Esophagus mucosa (tissue), 1 donor: ENCODE measurements at regions not wholly inside any gene's neighbourhood (a gene's known extent, or its start where the extent isn't known, plus 50 kb on each side); places are given as distances from the start of the nearest gene placed in this dataset.

ENCODE experiments used
- ATAC-seq: fragments of 200-7000 bp; cut with Tn5 transposase; one replicate; pipeline ENCODE4 v1.9.1; 2020
- donor health status: DM: yes; HTN: yes; CAD: no.

- no peak for ATAC-seq
Measured at GRCh38 chr2:145729481-145729880, 1209.6 kb upstream of the ZEB2 start.

GRCh38 chr2:145728511-145728910, 1208.6 kb upstream of the ZEB2 start:
- ATAC-seq = no peak

- ATAC-seq = no peak
Measured at GRCh38 chr2:145725876-145726275, 1206.0 kb upstream of the ZEB2 start.

- no peak for ATAC-seq
Measured at GRCh38 chr2:145724311-145724898, 1204.5 kb upstream of the ZEB2 start.

GRCh38 chr2:145723872-145724271, 1204.0 kb upstream of the ZEB2 start:
- no peak for ATAC-seq

- ATAC-seq = no peak
Measured at GRCh38 chr2:145721681-145722080, 1201.8 kb upstream of the ZEB2 start.

- ATAC-seq = no peak
Measured at GRCh38 chr2:145715601-145716000, 1195.7 kb upstream of the ZEB2 start.

GRCh38 chr2:145710303-145710702, 1190.4 kb upstream of the ZEB2 start:
- no peak for ATAC-seq

- no peak for ATAC-seq
Measured at GRCh38 chr2:145702305-145702704, 1182.4 kb upstream of the ZEB2 start.

- ATAC-seq = peak; percentile 76
Measured at GRCh38 chr2:145692971-145693478, 1173.1 kb upstream of the ZEB2 start.

GRCh38 chr2:145691659-145692058, 1171.7 kb upstream of the ZEB2 start:
- no peak for ATAC-seq

GRCh38 chr2:145690183-145690778, 1170.4 kb upstream of the ZEB2 start:
- ATAC-seq = no peak

GRCh38 chr2:145689277-145689676, 1169.4 kb upstream of the ZEB2 start:
- no peak for ATAC-seq

- no peak for ATAC-seq
Measured at GRCh38 chr2:145688156-145688555, 1168.2 kb upstream of the ZEB2 start.

GRCh38 chr2:145687442-145688134, 1167.7 kb upstream of the ZEB2 start:
- no peak for ATAC-seq

- ATAC-seq = peak; percentile 83
Measured at GRCh38 chr2:145685383-145686050, 1165.6 kb upstream of the ZEB2 start.

GRCh38 chr2:145682546-145683157, 1162.7 kb upstream of the ZEB2 start:
- peak; percentile 70 for ATAC-seq

GRCh38 chr2:145680276-145680675, 1160.4 kb upstream of the ZEB2 start:
- no peak for ATAC-seq

GRCh38 chr2:145677371-145677770, 1157.5 kb upstream of the ZEB2 start:
- ATAC-seq = no peak

GRCh38 chr2:145674705-145675104, 1154.8 kb upstream of the ZEB2 start:
- no peak for ATAC-seq

GRCh38 chr2:145669301-145669700, 1149.4 kb upstream of the ZEB2 start:
- no peak for ATAC-seq

- no peak for ATAC-seq
Measured at GRCh38 chr2:145666552-145666951, 1146.6 kb upstream of the ZEB2 start.

- ATAC-seq = no peak
Measured at GRCh38 chr2:145657265-145657664, 1137.3 kb upstream of the ZEB2 start.
